DND-41 (cell line): ENCODE measurements at regions not wholly inside any gene's neighbourhood (a gene's known extent, or its start where the extent isn't known, plus 50 kb on each side); places are given as distances from the start of the nearest gene placed in this dataset.

Experiments used
- ATAC-seq: fragments of 200-7000 bp; cut with Tn5 transposase; 3 replicates; pipeline ENCODE4 v1.9.1; 2021; ENCODE audit warnings: low read depth; ENCODE audit not compliant: insufficient read depth
- DNase-seq: peaks from one replicate; pipeline ENCODE4 v3.0.0-alpha.2; 2020
- H2AFZ ChIP-seq: 2 replicates; pipeline ENCODE4 v1.6.0; 2012; ENCODE audit warnings: low read depth, low read length
- H3K27ac ChIP-seq: 2 replicates; pipeline ENCODE4 v1.5.1; 2012; ENCODE audit warnings: low read length, inconsistent platforms
- H3K27me3 ChIP-seq: fragments of 200-600 bp; sonication (generic); 2 replicates; pipeline ENCODE4 v1.6.0; 2012; ENCODE audit warnings: low read length, mild to moderate bottlenecking, inconsistent platforms; ENCODE audit not compliant: insufficient read depth, poor library complexity
- H3K36me3 ChIP-seq: 2 replicates; pipeline ENCODE4 v1.5.1; 2012; ENCODE audit warnings: low read length, inconsistent platforms; ENCODE audit not compliant: insufficient read depth
- H3K4me1 ChIP-seq: 2 replicates; pipeline ENCODE4 v1.5.1; 2012; ENCODE audit warnings: mild to moderate bottlenecking, low read length; ENCODE audit not compliant: insufficient read depth
- H3K4me2 ChIP-seq: 2 replicates; pipeline ENCODE4 v1.6.0; 2012; ENCODE audit warnings: mild to moderate bottlenecking, moderate library complexity, low read length, inconsistent platforms; ENCODE audit not compliant: insufficient read depth
- H3K4me3 ChIP-seq, 2 experiments: fragments of 200-600 bp in 1 of 2; shearing (Covaris generic) in 1 of 2; 2 replicates each; pipeline ENCODE4 v1.5.1; 2012 to 2016; ENCODE audit warnings: inconsistent platforms in 2 of 2, low read length in 2 of 2, mild to moderate bottlenecking in 2 of 2, low read depth in 1 of 2, moderate library complexity in 1 of 2
- H3K79me2 ChIP-seq: 2 replicates; pipeline ENCODE4 v1.6.0; 2012; ENCODE audit warnings: low read length, inconsistent platforms; ENCODE audit not compliant: insufficient read depth
- H3K9ac ChIP-seq: 2 replicates; pipeline ENCODE4 v1.6.0; 2012; ENCODE audit warnings: low read depth, mild to moderate bottlenecking, inconsistent platforms, low read length, moderate library complexity
- H3K9me3 ChIP-seq: 2 replicates; pipeline ENCODE4 v1.5.1; 2012; ENCODE audit warnings: low read length, moderate library complexity, mild to moderate bottlenecking, inconsistent platforms; ENCODE audit not compliant: insufficient read depth, severe bottlenecking
- H4K20me1 ChIP-seq: 2 replicates; pipeline ENCODE4 v1.6.0; 2012; ENCODE audit warnings: low read length; ENCODE audit not compliant: insufficient read depth
- CTCF ChIP-seq: IDR thresholded peaks from 2 replicates; pipeline ENCODE4 v1.5.1; 2012; ENCODE audit warnings: borderline replicate concordance, low read length, moderate library complexity, mild to moderate bottlenecking; ENCODE audit not compliant: poor library complexity, severe bottlenecking; ENCODE audit errors: extremely low read depth
- EZH2 ChIP-seq: IDR thresholded peaks from 3 replicates; pipeline ENCODE4 v1.6.1; 2012; ENCODE audit warnings: borderline replicate concordance, low read depth, mild to moderate bottlenecking, moderate library complexity, low read length, inconsistent platforms; ENCODE audit not compliant: severe bottlenecking

GRCh38 chrX:150081076-150081475 is 142.8 kb upstream of the EOLA2 start:
- no peak for DNase-seq
- H3K9me3 ChIP-seq = no peaks in the 10 kb centered on the region
- H4K20me1 ChIP-seq = no peaks in the 10 kb centered on the region
- no peak overlapping the region for H3K9ac ChIP-seq
- TF ChIP-seq CTCF (no peak), EZH2 (no peak)
- H3K27ac ChIP-seq = no peak overlapping the region
- no peak overlapping the region for H3K4me3 ChIP-seq
- no peak overlapping the region for H3K4me2 ChIP-seq
- no peaks in the 10 kb centered on the region for H3K79me2 ChIP-seq
- H3K4me1 ChIP-seq = no peaks in the 10 kb centered on the region
- H2AFZ ChIP-seq = no peak overlapping the region
- no peaks in the 10 kb centered on the region for H3K36me3 ChIP-seq
- no peaks in the 10 kb centered on the region for H3K27me3 ChIP-seq
- ATAC-seq = no peak

- no peak for DNase-seq
- no peak overlapping the region for H3K4me2 ChIP-seq
- H3K9ac ChIP-seq = no peak overlapping the region
- H3K27ac ChIP-seq = no peak overlapping the region
- no peak overlapping the region for H3K4me3 ChIP-seq
- H3K27me3 ChIP-seq = no peaks in the 10 kb centered on the region
- H2AFZ ChIP-seq = no peak overlapping the region
- no peaks in the 10 kb centered on the region for H4K20me1 ChIP-seq
- no peaks in the 10 kb centered on the region for H3K4me1 ChIP-seq
- no peak for ATAC-seq
- no peaks in the 10 kb centered on the region for H3K9me3 ChIP-seq
- TF ChIP-seq EZH2 = no peak
- TF ChIP-seq CTCF = no peak
- no peaks in the 10 kb centered on the region for H3K36me3 ChIP-seq
- H3K79me2 ChIP-seq = no peaks in the 10 kb centered on the region
These were observed 146.4 kb upstream of the EOLA2 start for GRCh38 chrX:150084496-150085229.

- no peak for ATAC-seq
- no peak overlapping the region for H3K9ac ChIP-seq
- no peaks in the 10 kb centered on the region for H3K27me3 ChIP-seq
- DNase-seq = no peak
- no peaks in the 10 kb centered on the region for H3K9me3 ChIP-seq
- no peaks in the 10 kb centered on the region for H4K20me1 ChIP-seq
- no peak overlapping the region for H3K27ac ChIP-seq
- H3K36me3 ChIP-seq = no peaks in the 10 kb centered on the region
- H3K4me1 ChIP-seq = no peaks in the 10 kb centered on the region
- TF ChIP-seq CTCF (no peak), EZH2 (no peak)
- no peak overlapping the region for H2AFZ ChIP-seq
- H3K4me3 ChIP-seq = no peak overlapping the region
- no peaks in the 10 kb centered on the region for H3K79me2 ChIP-seq
- H3K4me2 ChIP-seq = no peak overlapping the region
These were observed 147.6 kb upstream of the EOLA2 start for GRCh38 chrX:150085881-150086280.
